Stimulated activated CD8-positive, alpha-beta memory T cell treated with anti-CD3 and anti-CD28 coated beads, Interleukin-7, amount 100 ng/mL, for 48 hours (primary cell): ENCODE measurements at regions not wholly inside any gene's neighbourhood (a gene's known extent, or its start where the extent isn't known, plus 50 kb on each side); places are given as distances from the start of the nearest gene placed in this dataset.
"Not testable (repeated sequence)": the region's sequence is repeated elsewhere in the genome, so short reads cannot be mapped to it uniquely, and the experiment has no call there.

ENCODE experiments used
- DNase-seq, 2 donors: peaks; one replicate each; pipeline ENCODE4 v3.0.0-alpha.2; 2020; ENCODE audit warnings: low read depth in 1 of 2; ENCODE audit errors: extremely low read depth in 1 of 2

DNA sequence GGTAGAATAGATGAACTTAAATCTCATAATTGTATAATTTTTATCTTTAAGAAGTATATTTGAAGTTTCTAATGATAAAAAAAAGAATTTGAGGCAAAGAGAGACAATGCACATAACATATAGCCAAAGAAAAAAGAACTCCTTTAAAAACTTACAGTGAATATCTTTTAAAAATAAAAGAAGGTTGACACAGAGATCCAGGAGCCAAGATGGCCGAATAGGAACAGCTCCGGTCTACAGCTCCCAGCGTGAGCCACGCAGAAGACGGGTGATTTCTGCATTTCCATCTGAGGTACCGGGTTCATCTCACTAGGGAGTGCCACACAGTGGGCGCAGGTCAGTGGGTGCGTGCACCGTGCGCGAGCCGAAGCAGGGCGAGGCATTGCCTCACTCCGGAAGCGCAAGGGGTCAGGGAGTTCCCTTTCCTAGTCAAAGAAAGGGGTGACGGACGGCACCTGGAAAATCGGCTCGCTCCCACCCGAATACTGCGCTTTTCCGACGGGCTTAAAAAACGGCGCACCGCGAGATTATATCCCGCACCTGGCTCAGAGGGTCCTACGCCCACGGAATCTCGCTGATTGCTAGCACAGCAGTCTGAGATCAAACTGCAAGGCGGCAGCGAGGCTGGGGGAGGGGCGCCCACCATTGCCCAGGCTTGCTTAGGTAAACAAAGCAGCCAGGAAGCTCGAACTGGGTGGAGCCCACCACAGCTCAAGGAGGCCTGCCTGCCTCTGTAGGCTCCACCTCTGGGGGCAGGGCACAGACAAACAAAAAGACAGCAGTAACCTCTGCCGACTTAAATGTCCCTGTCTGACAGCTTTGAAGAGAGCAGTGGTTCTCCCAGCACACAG is 84.9 kb upstream of the G2E3 start:
- DNase-seq, result not testable (repeated sequence)

DNA sequence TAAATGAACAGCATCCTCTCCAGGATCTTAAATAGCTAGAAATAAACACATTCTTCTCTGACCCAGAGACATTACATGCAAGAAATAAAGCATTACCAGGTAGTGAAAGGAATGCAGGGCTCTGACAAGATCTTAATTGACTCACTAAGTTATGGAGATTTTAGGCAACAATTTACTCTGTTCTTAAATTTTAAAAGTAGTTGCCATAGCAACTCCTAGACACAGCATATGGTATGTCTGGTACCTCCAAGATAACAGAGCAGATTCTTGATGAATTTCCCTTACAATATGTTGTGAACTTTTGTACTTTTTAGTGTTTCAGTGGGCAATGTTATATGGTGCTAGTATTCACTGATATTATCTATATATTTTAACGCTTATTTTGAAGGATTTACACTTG is 76.7 kb upstream of the G2E3 start:
- no peak for DNase-seq

DNA sequence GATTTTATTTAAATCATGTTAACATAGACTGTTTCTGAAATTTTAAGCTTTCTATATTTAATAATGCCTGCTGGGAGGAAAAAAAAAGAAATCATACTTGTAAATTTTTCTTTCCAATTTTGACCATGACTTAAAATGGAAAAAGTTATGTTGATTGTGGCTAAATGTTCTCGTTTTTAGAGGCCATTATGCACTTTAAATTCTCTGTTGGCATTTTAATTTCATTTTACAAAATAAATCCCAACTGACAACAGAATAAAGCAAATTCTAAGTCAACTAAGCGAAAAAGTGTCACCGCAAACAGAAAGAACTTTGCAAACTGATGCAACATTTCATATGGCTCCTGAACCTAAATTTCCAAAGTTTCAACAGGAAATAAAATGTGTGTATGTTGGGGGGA is 74.8 kb upstream of the G2E3 start:
- DNase-seq, result no peak

DNA sequence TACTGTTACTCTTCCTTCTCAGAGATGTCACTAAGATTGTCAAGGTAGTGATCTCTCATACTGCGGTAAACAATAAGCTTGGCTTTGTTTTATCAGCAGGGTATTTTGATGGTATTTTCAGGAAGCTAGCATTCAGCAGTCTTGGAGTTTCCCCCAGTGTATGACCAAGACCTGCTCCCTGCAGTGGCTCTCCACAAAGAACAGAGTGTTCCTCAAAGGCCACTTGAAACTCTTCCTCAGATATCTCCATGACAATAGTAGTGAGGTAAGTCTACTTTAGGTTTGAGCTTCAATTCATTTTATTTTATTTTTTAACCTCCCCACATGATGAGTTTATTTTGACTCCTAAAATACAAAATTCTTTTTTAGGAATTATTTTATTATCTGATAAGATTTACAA is 74.0 kb upstream of the G2E3 start:
- no peak for DNase-seq

DNA sequence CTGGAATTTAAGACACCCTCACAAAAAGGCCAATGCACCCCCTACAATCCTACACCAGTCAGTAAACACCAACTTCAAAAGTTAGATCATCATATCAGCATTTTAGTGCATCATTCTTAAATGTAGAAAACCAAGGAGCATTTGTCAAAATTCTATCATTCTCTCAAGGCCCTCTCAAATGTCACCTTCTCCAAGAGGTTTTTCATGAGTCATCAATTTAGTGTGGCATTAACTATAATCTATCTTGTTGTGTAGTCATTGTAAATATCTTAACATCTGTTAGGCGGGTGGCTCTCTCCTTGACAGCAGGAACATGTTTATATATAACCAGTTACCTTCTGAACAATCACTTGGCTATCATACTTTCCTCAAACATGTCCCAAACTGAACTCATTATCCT is 62.1 kb upstream of the G2E3 start:
- no peak for DNase-seq

DNA sequence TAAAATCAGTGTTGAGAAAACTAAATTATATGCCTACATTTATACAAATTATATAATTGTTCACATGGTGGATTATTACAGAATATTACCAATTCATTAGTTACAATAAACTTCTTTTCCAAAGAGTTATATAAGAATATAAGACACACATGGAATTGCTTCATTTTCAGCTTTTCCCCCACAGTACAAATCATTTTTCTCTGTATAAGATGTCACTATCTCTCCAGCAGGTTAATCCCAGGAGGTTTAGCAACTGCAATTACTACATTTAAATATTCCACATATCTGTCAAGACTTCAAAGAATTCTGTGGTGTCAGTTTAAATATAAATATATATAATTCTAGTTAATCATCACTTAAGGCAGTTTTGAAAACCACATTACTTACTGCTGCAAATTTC is 59.6 kb upstream of the G2E3 start:
- no peak for DNase-seq

DNA sequence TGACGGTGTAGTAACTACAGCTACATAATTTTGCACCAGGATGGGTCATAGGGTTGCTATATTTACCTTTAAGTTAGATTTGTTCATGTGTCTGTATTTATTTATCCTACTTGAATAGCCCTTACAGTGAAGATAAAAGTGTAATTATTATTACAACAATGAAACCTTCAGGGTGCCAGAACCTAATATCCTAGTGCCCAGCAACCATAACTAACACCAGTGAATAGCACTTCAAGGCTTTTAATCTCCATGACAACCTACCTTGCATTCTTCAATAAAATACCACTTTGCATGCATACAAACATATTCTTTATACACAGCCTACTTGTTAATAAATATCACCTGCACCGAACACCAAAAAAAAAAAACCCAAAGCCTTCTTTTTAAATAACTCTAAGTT is 58.7 kb upstream of the G2E3 start:
- DNase-seq, result no peak

DNA sequence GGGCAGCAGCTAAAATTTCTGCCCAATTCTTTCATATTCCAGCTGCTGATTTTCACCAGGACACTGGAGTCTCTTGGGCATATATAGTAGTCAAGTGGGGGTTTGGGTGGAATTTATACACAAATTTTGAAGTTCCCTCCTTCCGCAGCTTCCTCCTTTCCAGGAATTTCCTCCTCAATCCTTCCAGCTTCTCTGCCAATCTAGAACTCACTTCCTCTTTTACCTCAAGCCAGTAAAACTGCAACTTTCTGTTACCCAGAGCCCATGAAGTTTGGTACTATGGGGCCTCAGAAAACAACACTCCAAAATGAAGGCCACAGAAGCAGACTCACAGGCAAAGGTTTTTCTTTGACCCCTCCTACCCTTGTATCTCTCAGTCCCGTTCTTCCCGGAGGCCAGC is 51.7 kb upstream of the G2E3 start:
- DNase-seq, result no peak
